C4-2B (cell line): ENCODE measurements at regions not wholly inside any gene's neighbourhood (a gene's known extent, or its start where the extent isn't known, plus 50 kb on each side); places are given as distances from the start of the nearest gene placed in this dataset.

Experiments
- H3K27ac ChIP-seq: fragments of 450-650 bp; 2 replicates; pipeline ENCODE4 v1.5.1; 2017
- ZFX ChIP-seq: fragments of 450-650 bp; IDR thresholded peaks from 2 replicates; pipeline ENCODE4 v1.6.1; 2017
- TF ChIP-seq, protein P1 (sequence below): fragments of 450-650 bp; conservative IDR thresholded peaks from 2 replicates; pipeline ENCODE4 v1.5.1; 2017; ENCODE audit warnings: mild to moderate bottlenecking

- TF ChIP-seq, protein P1, sequence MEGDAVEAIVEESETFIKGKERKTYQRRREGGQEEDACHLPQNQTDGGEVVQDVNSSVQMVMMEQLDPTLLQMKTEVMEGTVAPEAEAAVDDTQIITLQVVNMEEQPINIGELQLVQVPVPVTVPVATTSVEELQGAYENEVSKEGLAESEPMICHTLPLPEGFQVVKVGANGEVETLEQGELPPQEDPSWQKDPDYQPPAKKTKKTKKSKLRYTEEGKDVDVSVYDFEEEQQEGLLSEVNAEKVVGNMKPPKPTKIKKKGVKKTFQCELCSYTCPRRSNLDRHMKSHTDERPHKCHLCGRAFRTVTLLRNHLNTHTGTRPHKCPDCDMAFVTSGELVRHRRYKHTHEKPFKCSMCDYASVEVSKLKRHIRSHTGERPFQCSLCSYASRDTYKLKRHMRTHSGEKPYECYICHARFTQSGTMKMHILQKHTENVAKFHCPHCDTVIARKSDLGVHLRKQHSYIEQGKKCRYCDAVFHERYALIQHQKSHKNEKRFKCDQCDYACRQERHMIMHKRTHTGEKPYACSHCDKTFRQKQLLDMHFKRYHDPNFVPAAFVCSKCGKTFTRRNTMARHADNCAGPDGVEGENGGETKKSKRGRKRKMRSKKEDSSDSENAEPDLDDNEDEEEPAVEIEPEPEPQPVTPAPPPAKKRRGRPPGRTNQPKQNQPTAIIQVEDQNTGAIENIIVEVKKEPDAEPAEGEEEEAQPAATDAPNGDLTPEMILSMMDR, result no peak
- no peak for TF ChIP-seq ZFX
- no peak overlapping the region for H3K27ac ChIP-seq
Measured at GRCh38 chr10:78220781-78221180, 187.1 kb downstream of the RPS24 start.

- no peak for TF ChIP-seq ZFX
- TF ChIP-seq, protein P1, result no peak
- H3K27ac ChIP-seq, result no peak overlapping the region
Measured at GRCh38 chr10:78222096-78222790, 188.6 kb downstream of the RPS24 start.

DNA sequence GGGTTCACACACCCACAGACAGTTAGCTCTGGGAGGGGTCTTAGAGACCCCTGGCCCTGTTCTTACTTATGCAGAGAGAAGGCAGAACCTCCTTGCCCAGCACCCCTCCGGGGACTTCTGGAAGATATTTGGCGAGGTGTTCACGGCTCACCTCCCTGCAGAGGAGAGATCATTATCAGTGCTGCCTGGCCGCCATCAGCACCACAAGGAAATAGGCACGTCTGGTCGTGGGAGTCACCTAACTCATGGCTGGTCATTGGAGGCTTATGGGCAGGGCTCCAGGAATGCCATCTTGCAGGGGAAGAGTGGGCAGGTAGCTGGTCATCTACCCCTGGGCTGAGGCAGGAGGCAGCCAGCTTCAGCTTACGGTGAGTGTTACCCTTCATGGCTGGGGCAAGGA lies 189.4 kb downstream of the RPS24 start:
- TF ChIP-seq, protein P1, result no peak
- TF ChIP-seq ZFX, result no peak
- no peak overlapping the region for H3K27ac ChIP-seq

- TF ChIP-seq ZFX, result no peak
- TF ChIP-seq, protein P1, result no peak
- no peak overlapping the region for H3K27ac ChIP-seq
Measured at GRCh38 chr10:78224602-78225001, 190.9 kb downstream of the RPS24 start.

DNA sequence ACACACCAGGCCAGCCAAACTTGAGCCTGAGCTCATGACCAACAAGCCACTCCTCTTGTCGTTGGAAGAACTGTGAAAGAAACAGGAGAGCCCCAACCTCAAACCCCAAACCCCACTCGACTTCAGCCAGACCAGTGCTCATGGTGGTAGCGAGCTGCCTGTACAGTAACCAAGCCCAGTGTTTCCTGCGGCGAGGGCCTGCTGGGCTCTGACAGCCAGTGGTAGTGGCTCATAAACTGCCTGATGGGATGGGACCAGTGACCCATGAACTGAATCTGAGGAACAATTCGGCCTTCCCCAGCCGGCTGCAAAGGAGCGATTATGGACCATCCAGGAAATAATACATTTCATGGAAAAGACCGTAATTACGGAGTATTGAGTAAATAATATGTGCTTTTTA lies 191.9 kb downstream of the RPS24 start:
- TF ChIP-seq, protein P1, result no peak
- TF ChIP-seq ZFX, result no peak
- no peak overlapping the region for H3K27ac ChIP-seq

- TF ChIP-seq ZFX, result no peak
- TF ChIP-seq, protein P1, result no peak
- H3K27ac ChIP-seq, result no peak overlapping the region
Measured at GRCh38 chr10:78229489-78229888, 195.8 kb downstream of the RPS24 start.

- no peak overlapping the region for H3K27ac ChIP-seq
- TF ChIP-seq, protein P1, result no peak
- TF ChIP-seq ZFX, result no peak
Measured at GRCh38 chr10:78229950-78230675, 196.4 kb downstream of the RPS24 start.
